Ectodermal cell (in vitro differentiated cells): ENCODE measurements at regions not wholly inside any gene's neighbourhood (a gene's known extent, or its start where the extent isn't known, plus 50 kb on each side); places are given as distances from the start of the nearest gene placed in this dataset.
"Not testable (repeated sequence)": the region's sequence is repeated elsewhere in the genome, so short reads cannot be mapped to it uniquely, and the experiment has no call there.

Experiments used
- H3K27ac ChIP-seq: 2 replicates; pipeline ENCODE4 v1.7.0; 2013; ENCODE audit warnings: mild to moderate bottlenecking, low read depth, low read length; ENCODE audit not compliant: insufficient read depth, poor library complexity, severe bottlenecking
- H3K27me3 ChIP-seq: 2 replicates; pipeline ENCODE4 v1.7.0; 2013; ENCODE audit warnings: mild to moderate bottlenecking, low read length; ENCODE audit not compliant: insufficient read depth, control insufficient read depth, poor library complexity, severe bottlenecking
- H3K36me3 ChIP-seq: one replicate; pipeline ENCODE4 v1.7.0; 2013; ENCODE audit warnings: low read length; ENCODE audit not compliant: control insufficient read depth, insufficient read depth
- H3K4me1 ChIP-seq: one replicate; pipeline ENCODE4 v1.7.0; 2013; ENCODE audit warnings: low read length; ENCODE audit not compliant: control insufficient read depth, insufficient read depth
- H3K4me3 ChIP-seq: 2 replicates; pipeline ENCODE4 v1.7.0; 2013; ENCODE audit warnings: low read depth, low read length, control low read depth; ENCODE audit not compliant: insufficient read depth
- H3K9me3 ChIP-seq: 2 replicates; pipeline ENCODE4 v1.7.0; 2013; ENCODE audit warnings: mild to moderate bottlenecking, low read length, moderate library complexity; ENCODE audit not compliant: control insufficient read depth
- WGBS, 2 experiments: methylation state at CpG; one replicate each; pipeline ENCODE4 v1.1.7; 2013; ENCODE audit warnings: missing lambda C conversion rate in 2 of 2; 5-methylcytosine and 5-hydroxymethylcytosine counted together

GRCh38 chr6:86715676-86716075 is 221.7 kb upstream of the HTR1E start:
- 67 to 75% methylated on average over 3 of the region's 3 CpGs for WGBS, 2 experiments
- no peaks in the 10 kb centered on the region for H3K36me3 ChIP-seq
- no peaks in the 10 kb centered on the region for H3K27me3 ChIP-seq
- H3K9me3 ChIP-seq, result no peaks in the 10 kb centered on the region
- no peak overlapping the region for H3K27ac ChIP-seq
- no peaks in the 10 kb centered on the region for H3K4me1 ChIP-seq
- H3K4me3 ChIP-seq, result no peak overlapping the region

GRCh38 chr6:86712039-86712438 is 225.3 kb upstream of the HTR1E start:
- 35 to 47% methylated on average over 2 of the region's 2 CpGs for WGBS, 2 experiments
- Histone ChIP-seq H3K36me3 (no peaks in the 10 kb centered on the region), H3K4me3 (no peak overlapping the region), H3K27ac (no peak overlapping the region), H3K27me3 (no peaks in the 10 kb centered on the region), H3K4me1 (no peaks in the 10 kb centered on the region), H3K9me3 (no peaks in the 10 kb centered on the region)

- no peaks in the 10 kb centered on the region for H3K9me3 ChIP-seq
- H3K4me1 ChIP-seq, result no peaks in the 10 kb centered on the region
- WGBS, 2 experiments, result 42 to 48% methylated on average over 2 of the region's 2 CpGs
- no peaks in the 10 kb centered on the region for H3K27me3 ChIP-seq
- H3K27ac ChIP-seq, result no peak overlapping the region
- no peak overlapping the region for H3K4me3 ChIP-seq
- no peaks in the 10 kb centered on the region for H3K36me3 ChIP-seq
Observed at GRCh38 chr6:86707545-86708120, 229.7 kb upstream of the HTR1E start.

GRCh38 chr6:86706449-86706848 is 230.9 kb upstream of the HTR1E start:
- Histone ChIP-seq H3K4me1 (no peaks in the 10 kb centered on the region), H3K27ac (no peak overlapping the region), H3K27me3 (no peaks in the 10 kb centered on the region), H3K9me3 (no peaks in the 10 kb centered on the region), H3K4me3 (no peak overlapping the region), H3K36me3 (no peaks in the 10 kb centered on the region)
- 85 to 90% methylated on average over 4 of the region's 4 CpGs for WGBS, 2 experiments

- H3K4me3 ChIP-seq, H3K9me3 ChIP-seq, H3K4me1 ChIP-seq, H3K36me3 ChIP-seq, H3K27me3 ChIP-seq, H3K27ac ChIP-seq: not testable (repeated sequence)
- WGBS, 2 experiments, result 89 to 95% methylated on average over 3 to 4 of the region's 4 CpGs
Observed at GRCh38 chr6:86701228-86701627, 236.1 kb upstream of the HTR1E start.

- Histone ChIP-seq H3K27ac (no peak overlapping the region), H3K4me1 (no peaks in the 10 kb centered on the region), H3K9me3 (no peaks in the 10 kb centered on the region), H3K27me3 (no peaks in the 10 kb centered on the region), H3K4me3 (no peak overlapping the region), H3K36me3 (no peaks in the 10 kb centered on the region)
- WGBS, 2 experiments, result 88 to 100% methylated on average over 1 of the region's 1 CpG
Observed at GRCh38 chr6:86686496-86686895, 250.8 kb upstream of the HTR1E start.

GRCh38 chr6:86685230-86685797 is 252.0 kb upstream of the HTR1E start:
- no peak overlapping the region for H3K4me3 ChIP-seq
- H3K36me3 ChIP-seq, result no peaks in the 10 kb centered on the region
- H3K9me3 ChIP-seq, result no peaks in the 10 kb centered on the region
- H3K4me1 ChIP-seq, result no peaks in the 10 kb centered on the region
- no peaks in the 10 kb centered on the region for H3K27me3 ChIP-seq
- WGBS, 2 experiments, result 93 to 100% methylated on average over 2 to 3 of the region's 3 CpGs
- no peak overlapping the region for H3K27ac ChIP-seq

- H3K4me3 ChIP-seq, result no peak overlapping the region
- 87 to 97% methylated on average over 1 of the region's 1 CpG for WGBS, 2 experiments
Observed at GRCh38 chr6:86683132-86683908, 254.0 kb upstream of the HTR1E start.

GRCh38 chr6:86682297-86682696 is 255.0 kb upstream of the HTR1E start:
- no peak overlapping the region for H3K27ac ChIP-seq
- 90 to 98% methylated on average over 1 of the region's 1 CpG for WGBS, 2 experiments

More at GRCh38 chr6:86683132-86683908, 254.0 kb upstream of the HTR1E start:
- no peaks in the 10 kb centered on the region for H3K27me3 ChIP-seq
- no peaks in the 10 kb centered on the region for H3K36me3 ChIP-seq
- H3K27ac ChIP-seq, result no peak overlapping the region
- H3K9me3 ChIP-seq, result no peaks in the 10 kb centered on the region
- no peaks in the 10 kb centered on the region for H3K4me1 ChIP-seq

GRCh38 chr6:86681140-86681539 is 256.2 kb upstream of the HTR1E start:
- H3K27ac ChIP-seq, H3K4me1 ChIP-seq, H3K4me3 ChIP-seq, H3K9me3 ChIP-seq, H3K36me3 ChIP-seq, H3K27me3 ChIP-seq: not testable (repeated sequence)
- WGBS, 2 experiments, result 93 to 96% methylated on average over 1 of the region's 1 CpG

More at GRCh38 chr6:86682297-86682696, 255.0 kb upstream of the HTR1E start:
- no peaks in the 10 kb centered on the region for H3K36me3 ChIP-seq
- no peak overlapping the region for H3K4me3 ChIP-seq
- H3K4me1 ChIP-seq, result no peaks in the 10 kb centered on the region
- H3K9me3 ChIP-seq, result no peaks in the 10 kb centered on the region
- H3K27me3 ChIP-seq, result no peaks in the 10 kb centered on the region
